Fibroblast of skin of abdomen (primary cell): ENCODE measurements at regions not wholly inside any gene's neighbourhood (a gene's known extent, or its start where the extent isn't known, plus 50 kb on each side); places are given as distances from the start of the nearest gene placed in this dataset.

Source experiments
- DNase-seq: peaks from one replicate; pipeline ENCODE4 v3.0.0-alpha.2; 2013

GRCh38 chrX:124524852-124525251, 178.5 kb downstream of the SH2D1A start:
- no peak for DNase-seq

- DNase-seq, result no peak
Measured at GRCh38 chrX:124529786-124530185, 183.4 kb downstream of the SH2D1A start.

GRCh38 chrX:124530803-124531202, 184.4 kb downstream of the SH2D1A start:
- DNase-seq, result no peak

- DNase-seq, result no peak
Measured at GRCh38 chrX:124534536-124534935, 188.2 kb downstream of the SH2D1A start.

- DNase-seq, result no peak
Measured at GRCh38 chrX:124540474-124540873, 194.1 kb downstream of the SH2D1A start.

GRCh38 chrX:124548571-124548970, 202.2 kb downstream of the SH2D1A start:
- no peak for DNase-seq

GRCh38 chrX:124555036-124555595, 208.8 kb downstream of the SH2D1A start:
- peak; percentile 94 for DNase-seq

- DNase-seq, result no peak
Measured at GRCh38 chrX:124557976-124558375, 211.6 kb downstream of the SH2D1A start.

GRCh38 chrX:124573468-124573867, 227.1 kb downstream of the SH2D1A start:
- peak; percentile 69 for DNase-seq

- no peak for DNase-seq
Measured at GRCh38 chrX:124592744-124593143, 246.4 kb downstream of the SH2D1A start.

- DNase-seq, result peak; percentile 34
Measured at GRCh38 chrX:124594017-124594651, 247.8 kb downstream of the SH2D1A start.

GRCh38 chrX:124605511-124605910, 259.1 kb downstream of the SH2D1A start:
- peak; percentile 39 for DNase-seq

- no peak for DNase-seq
Measured at GRCh38 chrX:124606724-124607123, 260.4 kb downstream of the SH2D1A start.

- DNase-seq, result no peak
Measured at GRCh38 chrX:124619710-124620109, 273.3 kb downstream of the SH2D1A start.

GRCh38 chrX:124634363-124634762, 288.0 kb downstream of the SH2D1A start:
- DNase-seq, result no peak

GRCh38 chrX:124641737-124642491, 295.6 kb downstream of the SH2D1A start:
- no peak for DNase-seq

- DNase-seq, result no peak
Measured at GRCh38 chrX:124646403-124646802, 300.0 kb downstream of the SH2D1A start.

GRCh38 chrX:124651031-124651430, 304.7 kb downstream of the SH2D1A start:
- no peak for DNase-seq

GRCh38 chrX:124665621-124666400, 319.4 kb downstream of the SH2D1A start:
- DNase-seq, result no peak

GRCh38 chrX:124679199-124679598, 332.8 kb downstream of the SH2D1A start:
- DNase-seq, result no peak

- DNase-seq, result no peak
Measured at GRCh38 chrX:124680287-124680686, 333.9 kb downstream of the SH2D1A start.

GRCh38 chrX:124690495-124690894, 344.1 kb downstream of the SH2D1A start:
- no peak for DNase-seq

- no peak for DNase-seq
Measured at GRCh38 chrX:124699876-124700275, 353.5 kb downstream of the SH2D1A start.
